Stomach (tissue), 4 donors: ENCODE measurements at regions not wholly inside any gene's neighbourhood (a gene's known extent, or its start where the extent isn't known, plus 50 kb on each side); places are given as distances from the start of the nearest gene placed in this dataset.

ENCODE experiments used
- CTCF ChIP-seq, 7 experiments: fragments of 450-650 bp in 4 of 7; fragments of 200-600 bp in 3 of 7; sonication (generic) in 3 of 7; IDR thresholded peaks; one replicate each; pipeline ENCODE4 v1.5.1; 2016 to 2019; ENCODE audit warnings: antibody characterized with exemption in 7 of 7, control low read depth in 2 of 7, mild to moderate bottlenecking in 1 of 7
- EP300 ChIP-seq: sonication (generic); formaldehyde crosslinking; IDR thresholded peaks from one replicate; pipeline ENCODE4 v1.6.1; 2017; ENCODE audit warnings: antibody characterized with exemption
- POLR2A ChIP-seq, 4 donors: fragments of 450-650 bp; IDR thresholded peaks; one replicate each; pipeline ENCODE4 v1.6.1; 2016; ENCODE audit warnings: antibody characterized with exemption in 4 of 4, control low read depth in 2 of 4, mild to moderate bottlenecking in 1 of 4, moderate library complexity in 1 of 4

GRCh38 chr1:90593312-90593711 is 123.8 kb downstream of the BARHL2 start:
- TF ChIP-seq CTCF (IDR thresholded peaks at IDR 0.05) (no peak), EP300 (no peak), POLR2A (IDR thresholded peaks at IDR 0.05) (no peak)
